BLaER1 (cell line): ENCODE measurements at regions not wholly inside any gene's neighbourhood (a gene's known extent, or its start where the extent isn't known, plus 50 kb on each side); places are given as distances from the start of the nearest gene placed in this dataset.

ENCODE experiments used
- H3K27ac ChIP-seq: shearing (Covaris generic); formaldehyde crosslinking; 2 replicates; pipeline ENCODE4 v1.8.1; 2022
- H3K27me3 ChIP-seq: shearing (Covaris generic); formaldehyde crosslinking; 2 replicates; pipeline ENCODE4 v1.8.1; 2022
- H3K36me3 ChIP-seq: shearing (Covaris generic); formaldehyde crosslinking; 2 replicates; pipeline ENCODE4 v1.8.1; 2022
- H3K4me1 ChIP-seq: shearing (Covaris generic); formaldehyde crosslinking; 2 replicates; pipeline ENCODE4 v1.8.1; 2022
- H3K4me2 ChIP-seq: shearing (Covaris generic); formaldehyde crosslinking; 2 replicates; pipeline ENCODE4 v1.8.1; 2022
- H3K4me3 ChIP-seq: shearing (Covaris generic); formaldehyde crosslinking; 2 replicates; pipeline ENCODE4 v1.8.1; 2022
- H3K9ac ChIP-seq: shearing (Covaris generic); formaldehyde crosslinking; 2 replicates; pipeline ENCODE4 v1.8.1; 2022
- H3K9me3 ChIP-seq: shearing (Covaris generic); formaldehyde crosslinking; 2 replicates; pipeline ENCODE4 v1.8.1; 2022
- H4K20me1 ChIP-seq: shearing (Covaris generic); formaldehyde crosslinking; 2 replicates; pipeline ENCODE4 v1.8.1; 2022
- Cebpa-rat ChIP-seq: shearing (Covaris generic); IDR thresholded peaks from 2 replicates; pipeline ENCODE4 v1.8.1; 2022

- Histone ChIP-seq H3K27me3 (no peaks in the 10 kb centered on the region), H4K20me1 (no peaks in the 10 kb centered on the region), H3K4me2 (no peak overlapping the region), H3K4me3 (no peak overlapping the region), H3K27ac (no peak overlapping the region), H3K9ac (no peak overlapping the region), H3K4me1 (peaks cover 9% of the 10 kb centered on the region; the same call in 1 of the 2 replicates), H3K36me3 (no peaks in the 10 kb centered on the region), H3K9me3 (no peaks in the 10 kb centered on the region)
- no peak for TF ChIP-seq Cebpa-rat
These were observed 568.2 kb downstream of the AJAP1 start for GRCh38 chr1:5222626-5223025.

- no peak overlapping the region for H3K4me3 ChIP-seq
- no peaks in the 10 kb centered on the region for H3K9me3 ChIP-seq
- H3K36me3 ChIP-seq: no peaks in the 10 kb centered on the region
- no peaks in the 10 kb centered on the region for H4K20me1 ChIP-seq
- H3K27me3 ChIP-seq: no peaks in the 10 kb centered on the region
- no peak overlapping the region for H3K27ac ChIP-seq
- H3K4me1 ChIP-seq: peaks cover 9% of the 10 kb centered on the region; the same call in 1 of the 2 replicates
- TF ChIP-seq Cebpa-rat: no peak
- no peak overlapping the region; the same call in 1 of the 2 replicates for H3K4me2 ChIP-seq
- no peak overlapping the region for H3K9ac ChIP-seq
These were observed 567.0 kb downstream of the AJAP1 start for GRCh38 chr1:5221451-5221850.

- Histone ChIP-seq H3K36me3 (no peaks in the 10 kb centered on the region), H3K27me3 (no peaks in the 10 kb centered on the region), H3K9ac (no peak overlapping the region), H3K4me2 (peak overlapping the region; percentile 2; the same call in 1 of the 2 replicates), H3K9me3 (no peaks in the 10 kb centered on the region), H3K4me3 (no peak overlapping the region), H3K4me1 (peaks cover 9% of the 10 kb centered on the region; the same call in 1 of the 2 replicates), H3K27ac (no peak overlapping the region), H4K20me1 (no peaks in the 10 kb centered on the region)
- no peak for TF ChIP-seq Cebpa-rat
These were observed 566.4 kb downstream of the AJAP1 start for GRCh38 chr1:5220821-5221220.

GRCh38 chr1:5220421-5220820, 566.0 kb downstream of the AJAP1 start:
- no peaks in the 10 kb centered on the region for H3K9me3 ChIP-seq
- no peak overlapping the region for H3K9ac ChIP-seq
- no peaks in the 10 kb centered on the region for H3K36me3 ChIP-seq
- H4K20me1 ChIP-seq: no peaks in the 10 kb centered on the region
- no peaks in the 10 kb centered on the region for H3K27me3 ChIP-seq
- peak overlapping the region; percentile 2; the same call in 1 of the 2 replicates for H3K4me2 ChIP-seq
- H3K4me3 ChIP-seq: no peak overlapping the region
- H3K27ac ChIP-seq: no peak overlapping the region
- H3K4me1 ChIP-seq: peaks cover 9% of the 10 kb centered on the region; the same call in 1 of the 2 replicates
- no peak for TF ChIP-seq Cebpa-rat

GRCh38 chr1:5200006-5200405, 545.6 kb downstream of the AJAP1 start:
- Histone ChIP-seq H3K4me3 (no peak overlapping the region), H3K27me3 (no peaks in the 10 kb centered on the region)

GRCh38 chr1:5198328-5198727, 543.9 kb downstream of the AJAP1 start:
- no peak overlapping the region for H3K4me3 ChIP-seq
- H3K4me1 ChIP-seq: no peaks in the 10 kb centered on the region
- H3K4me2 ChIP-seq: no peak overlapping the region
- H3K9me3 ChIP-seq: no peaks in the 10 kb centered on the region
- no peak overlapping the region for H3K27ac ChIP-seq
- no peaks in the 10 kb centered on the region for H4K20me1 ChIP-seq
- no peak for TF ChIP-seq Cebpa-rat
- no peaks in the 10 kb centered on the region for H3K27me3 ChIP-seq
- no peaks in the 10 kb centered on the region for H3K36me3 ChIP-seq
- no peak overlapping the region for H3K9ac ChIP-seq

More at GRCh38 chr1:5200006-5200405, 545.6 kb downstream of the AJAP1 start:
- no peak for TF ChIP-seq Cebpa-rat
- Histone ChIP-seq H3K27ac (no peak overlapping the region), H3K36me3 (no peaks in the 10 kb centered on the region), H3K9me3 (no peaks in the 10 kb centered on the region), H4K20me1 (no peaks in the 10 kb centered on the region), H3K4me2 (no peak overlapping the region), H3K4me1 (no peaks in the 10 kb centered on the region), H3K9ac (no peak overlapping the region)

GRCh38 chr1:5191470-5191869, 537.1 kb downstream of the AJAP1 start:
- Histone ChIP-seq H3K36me3 (no peaks in the 10 kb centered on the region), H3K27me3 (no peaks in the 10 kb centered on the region), H3K27ac (no peak overlapping the region), H4K20me1 (no peaks in the 10 kb centered on the region), H3K4me1 (no peaks in the 10 kb centered on the region), H3K9me3 (no peaks in the 10 kb centered on the region), H3K4me2 (no peak overlapping the region), H3K4me3 (no peak overlapping the region), H3K9ac (no peak overlapping the region)
- no peak for TF ChIP-seq Cebpa-rat

- Histone ChIP-seq H3K4me1 (no peaks in the 10 kb centered on the region), H3K27me3 (no peaks in the 10 kb centered on the region), H4K20me1 (no peaks in the 10 kb centered on the region), H3K27ac (no peak overlapping the region), H3K9me3 (no peaks in the 10 kb centered on the region), H3K36me3 (no peaks in the 10 kb centered on the region), H3K4me3 (no peak overlapping the region), H3K4me2 (no peak overlapping the region), H3K9ac (no peak overlapping the region)
- TF ChIP-seq Cebpa-rat: no peak
These were observed 535.0 kb downstream of the AJAP1 start for GRCh38 chr1:5189384-5189783.

- TF ChIP-seq Cebpa-rat: no peak
- no peaks in the 10 kb centered on the region for H3K4me1 ChIP-seq
- no peaks in the 10 kb centered on the region for H4K20me1 ChIP-seq
- H3K36me3 ChIP-seq: no peaks in the 10 kb centered on the region
- H3K27ac ChIP-seq: no peak overlapping the region
- H3K9ac ChIP-seq: no peak overlapping the region
- no peaks in the 10 kb centered on the region for H3K9me3 ChIP-seq
- no peaks in the 10 kb centered on the region for H3K27me3 ChIP-seq
- no peak overlapping the region for H3K4me2 ChIP-seq
- H3K4me3 ChIP-seq: no peak overlapping the region
These were observed 511.4 kb downstream of the AJAP1 start for GRCh38 chr1:5165762-5166161.

- Histone ChIP-seq H3K9me3 (no peaks in the 10 kb centered on the region), H3K27ac (no peak overlapping the region), H4K20me1 (no peaks in the 10 kb centered on the region), H3K27me3 (no peaks in the 10 kb centered on the region), H3K4me2 (no peak overlapping the region), H3K9ac (no peak overlapping the region), H3K36me3 (no peaks in the 10 kb centered on the region), H3K4me1 (no peaks in the 10 kb centered on the region), H3K4me3 (no peak overlapping the region)
- TF ChIP-seq Cebpa-rat: no peak
These were observed 509.7 kb downstream of the AJAP1 start for GRCh38 chr1:5164158-5164557.

- Histone ChIP-seq H3K9ac (no peak overlapping the region), H3K4me3 (no peak overlapping the region), H3K27ac (no peak overlapping the region), H3K4me2 (no peak overlapping the region), H3K9me3 (no peaks in the 10 kb centered on the region), H3K36me3 (no peaks in the 10 kb centered on the region), H4K20me1 (no peaks in the 10 kb centered on the region), H3K27me3 (no peaks in the 10 kb centered on the region), H3K4me1 (peaks cover 16% of the 10 kb centered on the region)
- TF ChIP-seq Cebpa-rat: no peak
These were observed 507.0 kb downstream of the AJAP1 start for GRCh38 chr1:5161372-5161771.
